ENCODE measurements at regions not wholly inside any gene's neighbourhood (a gene's known extent, or its start where the extent isn't known, plus 50 kb on each side); places are given as distances from the start of the nearest gene placed in this dataset.

- DNase-seq = no peak
Measured at GRCh38 chr4:187270154-187270553, 546.5 kb upstream of the FAT1 start.

GRCh38 chr4:187271848-187272247, 548.2 kb upstream of the FAT1 start:
- DNase-seq = no peak

- no peak for DNase-seq
Measured at GRCh38 chr4:187274153-187274552, 550.5 kb upstream of the FAT1 start.

- DNase-seq = no peak
Measured at GRCh38 chr4:187276736-187277408, 553.2 kb upstream of the FAT1 start.

- no peak for DNase-seq
Measured at GRCh38 chr4:187283201-187283955, 559.7 kb upstream of the FAT1 start.

- DNase-seq = no peak
Measured at GRCh38 chr4:187286525-187286924, 562.9 kb upstream of the FAT1 start.

- DNase-seq = no peak
Measured at GRCh38 chr4:187289371-187289770, 565.7 kb upstream of the FAT1 start.

- no peak for DNase-seq
Measured at GRCh38 chr4:187294861-187295260, 571.2 kb upstream of the FAT1 start.

GRCh38 chr4:187301923-187302322, 578.3 kb upstream of the FAT1 start:
- no peak for DNase-seq

GRCh38 chr4:187302457-187303150, 578.9 kb upstream of the FAT1 start:
- no peak for DNase-seq

- DNase-seq = no peak
Measured at GRCh38 chr4:187304133-187304532, 580.5 kb upstream of the FAT1 start.

- DNase-seq = no peak
Measured at GRCh38 chr4:187307131-187307530, 583.5 kb upstream of the FAT1 start.

GRCh38 chr4:187309456-187309855, 585.8 kb upstream of the FAT1 start:
- no peak for DNase-seq

GRCh38 chr4:187312299-187312698, 588.6 kb upstream of the FAT1 start:
- DNase-seq = no peak

GRCh38 chr4:187317799-187318198, 594.1 kb upstream of the FAT1 start:
- no peak for DNase-seq

- no peak for DNase-seq
Measured at GRCh38 chr4:187321711-187322110, 598.1 kb upstream of the FAT1 start.

GRCh38 chr4:187332141-187332540, 608.5 kb upstream of the FAT1 start:
- DNase-seq = no peak

- DNase-seq = no peak
Measured at GRCh38 chr4:187333151-187333550, 609.5 kb upstream of the FAT1 start.

GRCh38 chr4:187335339-187335738, 611.7 kb upstream of the FAT1 start:
- DNase-seq = no peak

GRCh38 chr4:187354740-187355139, 631.1 kb upstream of the FAT1 start:
- no peak for DNase-seq

GRCh38 chr4:187357045-187357643, 633.5 kb upstream of the FAT1 start:
- no peak for DNase-seq

- DNase-seq = no peak
Measured at GRCh38 chr4:187357821-187358220, 634.2 kb upstream of the FAT1 start.

Data from CD4-positive, alpha-beta T cell treated with Interleukin-17A for 1 hour (primary cell).